IPS DF 4.7 (cell line): ENCODE measurements at regions not wholly inside any gene's neighbourhood (a gene's known extent, or its start where the extent isn't known, plus 50 kb on each side); places are given as distances from the start of the nearest gene placed in this dataset.

Experiments used
- DNase-seq: peaks from one replicate; pipeline ENCODE4 v3.0.0-alpha.2; 2013; ENCODE audit warnings: low spot score; ENCODE audit errors: extremely low read depth

DNA sequence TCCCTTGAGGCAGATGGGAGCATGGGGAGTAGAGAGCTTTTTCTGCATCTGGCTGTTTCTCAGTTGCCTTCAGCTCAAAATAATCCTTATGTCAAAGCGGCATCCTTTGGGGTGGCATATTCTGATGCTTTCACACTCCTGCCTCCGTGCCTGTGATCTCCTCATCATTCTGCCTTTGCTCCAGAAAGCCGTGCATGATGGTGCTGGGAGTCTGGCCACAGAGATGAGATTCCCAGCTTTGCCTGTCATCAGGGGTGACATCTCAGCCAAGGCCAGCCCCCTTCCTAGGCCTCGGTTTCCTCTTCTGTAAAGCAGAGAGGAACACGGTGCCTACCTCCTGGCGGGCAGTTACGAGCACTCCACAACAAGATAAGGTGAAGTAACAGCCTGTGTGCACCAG is 96.3 kb upstream of the ALDH1A3 start:
- no peak for DNase-seq

DNA sequence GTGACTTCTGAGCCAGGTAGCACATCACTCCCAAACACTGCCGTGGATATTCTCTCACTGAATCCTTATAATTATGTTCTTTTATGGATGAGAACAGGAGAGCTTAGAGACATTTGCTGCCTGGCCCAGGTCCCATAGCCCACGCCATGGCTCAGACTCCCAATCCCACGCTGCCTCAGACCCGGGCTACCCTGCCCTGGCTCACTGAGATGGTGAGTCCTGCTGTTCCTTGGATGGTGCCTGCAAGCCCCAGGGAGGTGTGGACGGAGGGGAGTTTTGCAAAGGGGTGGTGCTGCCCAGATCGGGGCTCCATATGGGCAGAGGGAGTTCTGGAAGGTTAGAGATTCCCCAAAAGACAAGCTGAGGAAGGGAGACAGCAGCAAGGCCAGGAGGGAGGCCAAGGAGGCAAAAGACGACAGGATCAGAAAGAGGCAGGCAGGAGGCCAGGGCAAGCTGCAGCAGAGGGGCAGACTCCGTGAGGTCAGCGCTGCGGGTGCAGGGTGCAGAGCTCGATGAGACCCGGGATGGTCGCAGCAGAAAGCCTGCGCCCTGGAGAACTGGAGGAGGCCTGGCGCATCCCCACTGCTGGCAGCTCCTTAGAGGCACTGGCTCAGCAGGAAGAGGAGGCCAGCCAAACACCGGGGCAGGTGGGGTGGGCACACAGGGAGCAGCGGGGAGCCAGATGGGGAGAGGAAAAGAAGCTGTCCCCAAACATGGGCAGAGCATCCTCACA is 95.7 kb upstream of the ALDH1A3 start:
- no peak for DNase-seq

DNA sequence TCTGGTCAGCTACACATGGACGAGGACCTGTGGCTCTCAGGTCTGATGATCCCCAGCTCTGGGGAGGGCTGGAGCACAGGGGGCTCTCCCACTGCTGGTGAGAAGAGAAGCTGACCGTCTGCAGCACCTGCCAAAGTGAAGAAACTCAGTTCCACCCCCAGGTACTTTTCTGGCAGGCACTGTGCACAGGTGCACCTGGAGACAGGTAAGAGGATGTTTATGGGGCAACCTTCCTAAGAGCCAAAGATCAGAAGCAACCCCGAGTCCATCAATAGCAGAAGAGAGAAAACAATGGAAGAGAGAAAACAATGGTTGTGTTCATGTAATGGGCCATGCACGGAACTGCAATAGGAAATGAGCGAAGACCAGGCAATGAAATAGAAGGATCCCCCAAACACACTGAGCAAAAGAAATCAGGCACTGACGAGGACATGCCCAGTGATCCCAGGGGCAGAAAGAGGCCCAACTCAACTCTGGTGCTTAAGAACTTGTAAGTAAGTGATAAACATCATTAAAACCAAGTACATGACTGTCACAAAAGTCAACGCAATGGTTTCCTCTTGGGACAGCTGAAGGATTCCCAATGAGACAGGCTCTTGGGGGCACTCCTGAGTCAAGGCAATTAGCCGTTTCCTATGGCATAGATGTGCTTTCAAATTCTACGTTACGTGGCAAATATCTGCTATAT is 95.0 kb upstream of the ALDH1A3 start:
- no peak for DNase-seq

DNA sequence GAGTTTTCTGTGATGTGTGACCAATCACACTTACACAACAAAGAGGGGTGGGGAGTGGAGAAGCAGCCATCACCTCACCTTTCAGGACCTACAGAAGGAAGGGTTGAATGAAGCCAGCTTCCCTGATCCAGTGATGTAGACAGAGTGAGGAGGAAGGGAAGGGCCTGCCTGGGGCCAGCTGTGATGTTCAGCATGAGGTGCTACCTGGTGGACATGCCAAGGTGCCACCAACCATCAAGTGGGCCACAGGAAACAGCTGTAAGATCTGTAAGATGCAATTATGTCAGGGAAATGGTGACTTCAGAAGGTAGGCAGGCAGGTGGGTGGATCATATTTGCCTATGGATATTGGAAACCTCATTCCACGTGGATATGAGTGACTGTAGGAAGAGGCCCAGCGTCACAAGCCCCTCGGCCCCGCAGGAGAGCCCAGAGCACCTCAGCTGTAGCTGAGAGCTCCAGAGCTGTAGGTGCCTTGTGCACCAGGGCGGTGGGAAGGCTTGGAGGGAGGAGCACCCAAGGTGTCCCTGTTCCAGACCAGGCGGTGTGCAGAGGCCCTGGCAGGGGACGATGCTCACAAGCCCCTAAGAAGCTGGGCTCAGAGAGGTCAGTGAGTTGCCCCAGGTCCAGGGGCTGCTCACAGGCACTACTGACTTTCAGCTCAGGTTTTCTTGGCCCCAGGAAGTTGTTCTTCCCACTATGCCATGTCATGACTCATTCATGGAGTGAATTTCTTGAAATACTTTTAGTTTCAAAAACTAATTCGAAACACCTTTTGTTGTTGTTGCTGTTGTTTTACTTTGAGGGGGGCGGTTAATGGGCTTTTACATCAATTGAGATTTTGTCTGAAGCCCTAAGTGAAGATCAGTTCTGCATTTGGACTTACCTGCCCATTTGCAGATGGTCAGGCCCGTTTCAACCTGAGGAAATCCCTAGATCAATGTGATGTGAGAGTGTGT is 94.2 kb upstream of the ALDH1A3 start:
- no peak for DNase-seq

DNA sequence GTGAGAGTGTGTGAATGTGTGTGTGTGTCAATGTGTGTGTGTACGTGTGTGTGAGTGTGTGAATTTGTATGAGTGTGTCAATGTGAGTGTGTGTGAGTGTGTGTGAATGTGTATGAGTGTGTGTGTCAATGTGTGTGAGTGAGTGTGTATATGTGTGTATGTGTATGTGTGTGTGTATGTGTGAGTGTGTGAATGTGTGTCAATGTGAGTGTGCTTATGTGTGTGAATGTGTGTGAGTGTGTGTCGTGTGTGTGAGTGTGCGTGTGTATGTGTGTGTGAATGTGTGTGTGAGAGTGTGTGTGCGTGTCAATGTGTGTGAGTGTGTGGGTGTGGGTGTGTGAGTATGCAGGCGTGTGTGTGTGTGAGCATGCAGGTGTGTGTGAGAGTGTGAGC is 93.5 kb upstream of the ALDH1A3 start:
- DNase-seq, result no peak

DNA sequence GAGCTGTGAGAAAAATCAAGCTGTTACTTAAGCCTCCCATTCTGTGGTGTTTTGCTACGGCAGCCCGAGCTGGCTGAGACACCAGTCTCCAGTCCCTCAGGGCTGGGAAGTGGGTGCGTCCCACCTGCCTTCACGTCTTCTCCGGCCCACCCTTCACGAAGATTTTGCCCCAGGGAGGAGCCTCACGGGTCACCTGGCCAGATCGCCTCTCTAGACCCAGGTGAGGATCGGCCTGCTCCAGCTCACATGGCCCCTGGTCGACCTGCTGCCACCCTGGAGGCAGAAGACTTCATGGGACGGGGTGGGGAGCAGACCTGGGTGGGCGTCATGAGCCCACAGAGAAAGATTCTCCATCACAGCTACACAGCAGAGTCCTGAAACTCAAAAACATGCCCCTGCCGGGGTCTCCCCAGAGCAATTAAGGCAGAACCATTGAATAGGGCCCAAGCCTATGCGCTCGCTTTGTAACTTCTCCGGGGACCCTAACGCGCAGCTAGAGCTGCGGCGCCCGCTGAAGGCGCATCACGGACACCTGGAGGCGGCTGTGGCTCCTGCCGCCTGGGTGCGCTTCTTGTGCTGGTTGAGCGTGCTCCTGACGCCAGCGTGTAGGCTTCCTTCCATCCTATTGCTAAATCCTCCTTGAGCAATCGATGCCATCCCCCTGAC is 92.6 kb upstream of the ALDH1A3 start:
- no peak for DNase-seq

DNA sequence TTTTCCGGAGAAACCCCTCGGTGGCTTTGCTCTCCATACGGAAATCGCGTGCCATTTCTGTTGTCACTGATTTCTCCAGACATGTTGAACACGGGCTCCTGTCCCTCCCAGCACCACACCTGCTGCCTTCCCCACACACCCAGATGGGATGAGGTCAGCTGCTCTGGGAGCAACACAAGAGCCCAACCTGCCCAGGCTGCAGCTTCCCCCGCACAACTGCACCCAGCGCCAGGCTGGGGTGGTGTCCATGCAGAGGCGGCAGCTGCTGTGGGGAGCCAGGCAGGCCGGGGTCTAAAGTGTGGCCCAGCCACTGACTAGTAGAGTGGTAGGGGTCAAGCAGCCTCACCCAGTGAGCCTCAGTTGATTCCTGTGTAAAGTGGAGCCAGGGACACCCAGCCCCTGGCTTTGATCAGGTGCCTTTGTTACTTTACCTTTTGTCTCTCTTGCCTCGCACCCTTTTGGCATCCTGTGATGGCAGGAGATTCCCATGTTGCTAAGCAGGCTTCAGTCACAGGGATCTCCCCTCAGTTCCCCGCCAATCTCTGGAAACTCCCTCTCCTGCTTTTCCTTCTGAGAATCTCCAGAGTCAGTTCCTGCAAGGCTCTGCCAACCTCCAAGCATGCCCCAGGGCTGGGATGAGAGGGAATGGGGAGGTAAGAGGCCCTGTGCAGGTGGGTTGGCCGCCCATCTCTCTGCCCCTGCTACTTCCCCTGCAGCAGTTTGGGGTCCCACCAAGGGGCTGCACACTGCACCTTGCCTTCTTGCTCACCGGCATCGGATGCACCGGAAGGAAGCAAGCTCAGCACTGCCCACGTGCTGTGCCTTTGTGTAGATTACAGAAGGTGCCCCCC is 91.8 kb upstream of the ALDH1A3 start:
- no peak for DNase-seq

DNA sequence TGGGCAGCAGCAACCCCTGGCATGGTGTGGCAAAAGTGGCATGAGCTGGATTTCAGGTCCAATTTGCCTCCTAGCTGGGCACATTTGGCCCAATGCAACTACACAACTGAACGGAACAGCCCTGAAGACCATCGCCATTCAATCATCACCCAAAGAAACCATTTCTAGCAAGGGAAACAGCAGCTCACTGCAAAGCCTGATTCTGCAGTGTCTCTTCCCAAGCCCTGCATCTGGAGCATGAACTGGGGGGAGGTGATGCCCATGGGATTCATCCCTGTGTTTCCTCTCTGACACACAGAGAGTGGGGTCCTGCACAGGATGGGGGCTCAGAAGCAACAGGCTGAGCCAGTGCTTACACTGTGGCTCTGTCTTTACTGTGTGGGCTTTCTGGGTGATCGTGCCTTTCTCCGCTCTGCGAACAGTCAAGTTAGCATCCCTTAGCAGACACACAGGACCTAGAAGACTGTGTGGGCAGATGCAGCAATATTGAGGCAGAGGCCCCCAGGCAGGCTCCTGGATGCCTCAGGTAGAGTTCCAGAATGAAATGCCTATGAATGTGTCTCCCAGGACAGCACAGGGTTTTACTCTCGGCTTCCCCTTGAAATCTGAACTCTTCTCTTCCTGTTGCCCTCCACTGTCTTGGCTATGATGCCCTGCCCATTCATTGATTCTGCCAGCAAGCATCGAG is 91.1 kb upstream of the ALDH1A3 start:
- no peak for DNase-seq

DNA sequence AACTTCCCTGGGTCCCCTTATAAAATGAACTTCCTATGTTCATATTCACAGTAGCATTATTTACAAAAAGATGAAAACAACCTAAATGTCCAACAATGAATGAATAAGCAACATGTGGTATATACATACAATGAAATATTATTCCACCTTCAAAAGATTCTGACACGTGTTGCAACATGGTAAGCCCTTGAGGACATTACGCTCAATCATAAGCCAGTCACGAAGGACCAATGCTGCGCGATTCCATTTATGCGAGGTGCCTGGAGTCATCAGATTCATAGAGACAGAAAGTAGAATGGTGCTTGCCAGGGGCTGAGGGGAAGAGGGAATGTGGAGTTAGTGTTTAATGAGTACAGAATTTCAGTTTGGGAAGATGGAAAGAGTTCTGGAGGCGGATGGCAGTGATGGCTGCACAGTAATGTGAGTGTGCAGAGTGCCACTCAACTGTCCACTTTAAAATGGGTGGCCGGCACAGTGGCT is 88.8 kb upstream of the ALDH1A3 start:
- DNase-seq, result no peak

DNA sequence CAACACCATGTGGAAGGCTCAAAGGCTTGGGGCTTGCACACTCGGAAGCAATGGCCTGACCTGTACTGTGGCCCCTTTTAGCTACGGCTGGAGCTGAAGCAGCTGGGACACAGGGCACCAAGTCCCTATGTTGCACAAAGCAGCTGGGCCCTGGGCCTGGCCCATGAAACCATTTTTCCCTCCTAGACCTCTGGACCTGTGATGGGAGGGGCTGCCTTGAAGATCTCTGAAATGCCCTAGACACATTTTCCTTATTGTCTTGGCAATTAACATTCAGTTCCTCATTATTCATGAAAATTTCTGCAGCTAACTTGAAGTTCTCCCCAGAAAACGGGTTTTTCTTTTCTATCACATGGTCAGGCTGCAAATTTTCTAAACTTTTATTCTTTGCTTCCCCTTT is 85.6 kb upstream of the ALDH1A3 start:
- DNase-seq, result no peak

DNA sequence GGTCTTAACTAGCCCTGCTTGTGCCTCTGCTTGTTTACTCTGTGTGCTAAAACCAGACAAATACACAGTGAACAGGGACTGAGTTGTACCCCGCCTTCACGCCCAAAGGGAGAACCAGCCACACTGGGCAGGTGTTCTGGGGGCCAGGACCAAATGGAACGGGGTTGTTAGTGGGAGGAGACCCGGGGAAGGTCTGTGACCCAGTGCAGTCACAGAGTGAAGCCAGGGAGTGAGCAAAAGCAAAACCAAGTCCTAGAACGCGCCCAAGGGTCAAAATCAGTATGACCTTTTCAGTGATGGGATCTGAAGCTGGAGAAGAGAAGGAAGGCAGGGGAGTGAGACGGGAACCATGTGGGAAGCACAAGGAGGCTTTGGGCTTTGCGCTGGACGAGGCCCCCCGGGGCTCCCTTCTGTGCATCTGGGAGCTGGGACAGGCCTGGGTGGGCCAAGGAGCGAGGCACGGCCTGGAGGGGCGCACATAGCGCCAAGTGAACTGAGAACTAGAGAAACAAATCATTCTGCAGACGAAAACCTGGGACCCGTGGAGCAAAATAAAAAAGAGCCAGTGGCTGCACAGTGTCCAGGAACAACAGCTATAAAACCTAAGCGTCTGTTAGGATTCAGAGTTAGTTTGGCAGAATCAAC is 78.3 kb upstream of the ALDH1A3 start:
- DNase-seq, result no peak

DNA sequence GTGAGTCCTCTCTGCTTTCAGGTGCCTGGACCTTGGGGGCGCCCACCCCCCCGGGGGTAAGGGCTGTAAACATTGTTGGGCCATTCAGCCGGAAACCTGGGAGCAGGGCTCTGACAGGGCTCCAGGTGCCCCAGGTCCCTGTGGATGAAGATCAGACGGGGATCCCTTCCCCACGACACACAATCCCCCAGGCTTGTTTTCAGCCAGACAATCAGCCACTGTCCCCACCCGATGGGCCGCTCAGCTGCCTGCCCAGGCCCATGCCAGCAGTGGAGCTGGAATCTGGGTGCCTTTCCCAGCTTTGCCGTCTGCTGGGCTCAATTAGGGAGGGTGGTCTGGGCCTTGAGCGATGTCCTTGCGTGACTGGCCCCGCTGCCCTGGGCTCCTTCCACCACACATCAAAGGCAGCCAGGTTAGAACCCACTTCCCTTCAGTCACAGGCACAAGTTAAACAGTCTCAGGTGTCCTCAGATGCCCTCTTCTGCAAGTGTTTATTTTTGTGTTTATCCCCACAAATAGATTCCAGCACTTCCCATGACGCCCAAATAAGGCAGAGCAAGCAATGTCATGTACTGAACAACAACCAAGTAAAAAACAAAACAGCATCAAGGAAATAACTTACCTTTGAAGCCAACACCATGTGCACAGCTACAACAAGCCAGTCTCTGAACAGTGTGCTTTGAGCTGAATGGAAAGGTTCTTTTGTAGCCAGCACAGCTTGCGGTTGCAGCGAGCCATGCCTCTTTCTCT is 77.0 kb upstream of the ALDH1A3 start:
- no peak for DNase-seq

DNA sequence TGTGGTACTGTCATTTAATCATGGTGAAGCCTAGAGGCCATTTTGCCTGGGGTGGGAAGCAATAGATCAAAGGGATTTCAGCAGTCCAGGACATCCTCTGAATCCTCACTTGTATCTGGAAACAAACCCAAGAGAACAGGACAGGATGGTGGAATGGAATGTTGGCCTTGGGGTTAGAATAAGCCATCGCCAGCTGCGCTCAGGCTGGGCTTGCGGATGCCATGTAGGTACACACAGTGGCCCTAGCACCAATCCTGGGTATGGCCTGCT is 76.5 kb upstream of the ALDH1A3 start:
- DNase-seq, result no peak

DNA sequence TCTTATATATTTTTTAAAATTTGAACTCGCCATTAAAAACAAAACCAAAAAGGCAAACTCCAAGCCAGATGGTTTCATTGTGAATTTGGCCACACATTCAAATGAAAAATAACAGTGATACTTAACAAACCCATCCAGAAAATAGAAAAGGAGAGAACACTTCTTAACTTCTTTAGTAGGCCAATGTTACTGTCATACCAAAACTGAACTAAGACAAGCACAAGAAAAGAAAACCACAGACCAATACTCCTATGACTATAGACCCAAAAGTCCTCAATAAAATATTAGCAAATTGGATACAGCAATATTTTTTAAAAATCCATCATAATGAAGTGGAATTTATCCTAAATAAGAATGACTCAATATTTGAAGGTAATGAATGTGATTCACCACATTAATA is 73.5 kb upstream of the ALDH1A3 start:
- no peak for DNase-seq

DNA sequence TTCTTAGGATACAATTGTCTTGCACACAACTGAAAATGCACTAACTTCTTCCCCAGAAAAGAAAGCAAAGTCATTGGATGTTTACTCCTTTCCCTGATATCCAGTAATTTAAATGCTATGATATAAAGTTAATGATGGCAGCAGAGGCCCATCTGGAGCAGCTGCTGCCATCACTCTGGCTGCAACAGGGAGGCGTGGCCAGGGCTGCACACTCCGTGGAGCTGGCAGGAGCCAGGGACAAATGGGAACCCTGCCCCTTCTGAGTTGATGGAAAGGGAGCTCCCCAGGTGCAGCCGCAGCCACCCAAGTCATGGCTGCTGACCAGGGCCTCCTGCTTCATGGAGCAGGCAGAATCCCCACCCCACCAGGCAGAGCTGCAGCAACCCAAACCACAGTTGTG is 72.6 kb upstream of the ALDH1A3 start:
- no peak for DNase-seq

DNA sequence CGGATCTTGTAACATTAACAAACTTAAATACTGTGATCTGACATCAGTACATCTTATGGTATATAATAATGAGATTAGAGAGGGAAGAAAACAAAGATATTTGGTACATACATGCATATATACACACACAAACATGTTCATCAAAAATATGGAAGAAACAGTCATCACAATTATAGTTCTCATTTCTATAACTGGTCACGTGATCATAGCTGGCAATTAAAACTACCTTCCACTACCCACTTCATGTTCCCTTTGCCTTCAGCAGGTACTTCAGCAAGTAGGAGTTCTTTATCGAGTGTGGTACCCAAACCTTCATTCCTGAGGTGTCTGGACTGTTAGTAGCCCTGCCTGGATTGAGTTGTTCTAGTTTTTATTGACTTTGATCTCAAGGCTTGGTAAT is 70.9 kb upstream of the ALDH1A3 start:
- DNase-seq, result no peak

DNA sequence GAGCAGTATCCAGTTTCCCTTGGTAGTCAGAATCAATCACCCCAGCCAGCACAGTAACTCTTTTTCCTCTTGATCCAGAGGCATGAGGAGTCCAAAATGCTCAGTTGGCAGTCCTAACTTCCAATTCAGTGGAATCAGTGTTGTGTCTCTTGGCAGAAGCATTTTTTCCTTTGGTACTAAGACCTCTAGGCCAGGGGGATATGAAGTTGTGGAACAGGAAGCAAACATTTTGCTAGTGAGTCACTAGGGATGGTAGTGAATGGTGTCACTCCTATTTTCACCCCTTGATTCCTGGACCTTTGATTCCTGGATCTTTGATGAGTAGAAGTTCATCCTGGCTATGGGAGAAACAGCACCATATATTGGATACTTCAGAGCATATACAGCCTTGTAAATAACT is 70.5 kb upstream of the ALDH1A3 start:
- DNase-seq, result no peak

DNA sequence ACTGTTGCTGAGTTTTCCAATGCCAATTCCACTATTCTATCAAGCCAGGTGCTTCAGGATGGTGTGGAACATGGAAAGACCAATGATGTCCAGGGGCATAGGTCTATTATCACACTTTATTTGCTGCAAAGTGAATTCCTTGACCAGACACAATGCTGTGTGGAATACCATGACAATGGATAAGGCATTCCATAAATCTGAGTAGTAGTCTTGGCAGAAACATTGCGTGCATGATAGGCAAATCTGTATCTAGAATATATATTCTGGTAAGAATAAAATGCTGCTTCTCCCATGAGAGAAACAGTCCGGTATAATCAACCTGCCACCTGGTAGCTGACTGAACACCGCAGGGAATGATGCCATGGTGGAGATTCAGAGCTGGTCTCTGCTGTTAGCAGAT is 70.0 kb upstream of the ALDH1A3 start:
- DNase-seq, result no peak

DNA sequence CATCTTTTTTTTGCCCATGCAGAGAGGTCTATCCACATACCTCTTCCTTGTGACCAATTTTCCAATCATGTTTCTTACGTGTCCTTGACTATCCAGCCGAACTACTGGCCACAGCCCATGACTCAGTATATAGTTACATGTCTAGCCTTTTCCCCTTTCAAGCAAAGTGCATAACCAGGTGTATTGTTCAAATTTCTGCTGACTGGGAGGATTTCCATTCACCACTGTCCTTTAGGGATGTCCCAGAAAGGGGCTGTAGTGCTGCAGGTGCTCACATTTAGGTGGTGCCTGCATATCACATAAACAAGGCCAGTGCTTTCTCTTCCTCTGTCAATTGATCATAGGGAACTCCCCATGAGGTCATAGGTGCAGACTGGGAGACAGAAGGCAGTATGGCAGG is 69.4 kb upstream of the ALDH1A3 start:
- no peak for DNase-seq
